Activated T-cell treated with anti-CD3 and anti-CD28 coated beads for 24 hours (primary cell): ENCODE measurements at regions not wholly inside any gene's neighbourhood (a gene's known extent, or its start where the extent isn't known, plus 50 kb on each side); places are given as distances from the start of the nearest gene placed in this dataset.

Source experiments
- DNase-seq: peaks from one replicate; pipeline ENCODE4 v3.0.0-alpha.2; 2020; ENCODE audit warnings: low read depth

GRCh38 chr3:40817017-40817416 lies 292.3 kb downstream of the ZNF621 start:
- no peak for DNase-seq

GRCh38 chr3:40821315-40821714 lies 296.6 kb downstream of the ZNF621 start:
- DNase-seq = no peak

DNA sequence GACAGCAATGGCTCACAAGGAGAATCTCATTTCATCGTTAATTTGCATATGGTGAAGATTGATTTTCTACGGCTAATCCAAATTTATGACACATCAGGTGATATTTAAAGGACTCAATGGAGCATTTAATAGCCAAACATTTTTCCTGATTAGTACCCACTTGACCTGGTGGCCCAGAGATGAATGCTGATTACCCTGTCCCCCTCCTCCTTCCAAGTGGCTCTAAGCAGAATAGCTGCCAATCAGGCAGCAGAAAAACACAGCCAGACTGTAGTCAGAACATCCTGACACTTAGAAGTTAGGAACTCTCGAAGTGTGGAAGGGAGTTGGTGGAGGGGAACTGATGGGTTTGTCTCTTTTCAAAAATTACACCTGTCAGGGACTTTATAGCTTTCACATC lies 302.5 kb downstream of the ZNF621 start:
- no peak for DNase-seq

DNA sequence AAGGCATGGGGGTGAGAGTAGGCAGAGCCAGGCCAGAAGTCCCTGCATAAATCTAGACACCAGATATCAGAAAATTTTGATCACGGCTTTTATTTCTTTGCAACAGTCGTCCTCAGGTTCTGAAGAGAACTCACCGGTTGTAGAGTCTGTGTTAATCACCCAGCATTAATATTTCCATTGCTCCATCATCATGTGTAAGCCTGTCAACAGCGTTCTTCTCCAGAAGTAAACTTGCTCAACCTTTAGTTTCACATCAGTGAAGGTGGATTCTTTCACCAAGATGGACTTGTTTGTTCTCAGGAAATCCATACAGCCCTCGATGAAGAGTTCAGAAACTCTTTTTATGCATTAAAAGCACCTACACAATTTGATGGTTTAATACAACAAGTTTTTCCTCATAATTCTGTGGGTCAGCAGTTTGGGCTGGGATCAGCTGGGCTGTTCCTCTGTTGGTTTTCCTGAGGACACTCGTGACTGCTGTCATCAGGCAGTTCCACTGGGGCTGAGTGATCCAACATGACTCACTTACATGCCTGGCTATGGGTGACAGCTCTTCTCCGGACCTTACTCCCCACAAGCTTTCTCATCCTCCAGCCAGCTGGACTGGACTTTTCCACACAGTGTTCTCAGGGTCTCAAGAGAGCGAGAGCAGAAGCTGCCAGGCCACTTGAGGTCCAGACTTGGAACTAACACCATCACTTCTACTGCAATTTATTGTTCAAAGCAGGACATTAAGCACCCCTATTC lies 303.4 kb downstream of the ZNF621 start:
- no peak for DNase-seq

GRCh38 chr3:40828741-40829415 lies 304.1 kb downstream of the ZNF621 start:
- DNase-seq = no peak

GRCh38 chr3:40829876-40830275 lies 305.1 kb downstream of the ZNF621 start:
- DNase-seq = no peak

GRCh38 chr3:40837300-40837699 lies 312.5 kb downstream of the ZNF621 start:
- DNase-seq = no peak

DNA sequence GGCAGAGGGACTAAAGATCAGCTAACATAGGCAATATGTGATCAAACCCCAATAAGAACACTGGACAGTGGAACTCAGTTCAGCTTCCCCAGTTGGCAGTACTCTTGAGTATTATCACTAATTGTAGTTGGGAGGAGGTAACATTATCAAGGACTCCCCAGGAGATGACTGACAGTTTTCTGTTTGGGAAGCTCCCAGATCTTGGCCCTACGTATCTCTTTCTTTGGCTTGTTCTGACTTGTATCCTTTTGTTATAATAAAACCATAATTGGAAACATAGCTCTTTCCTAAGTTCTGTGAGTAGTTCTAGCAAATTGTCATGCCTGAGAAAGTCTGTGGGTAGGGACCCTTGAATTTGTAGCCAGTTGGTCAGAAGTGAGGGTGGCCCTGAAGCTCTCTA lies 316.4 kb downstream of the ZNF621 start:
- DNase-seq = no peak

DNA sequence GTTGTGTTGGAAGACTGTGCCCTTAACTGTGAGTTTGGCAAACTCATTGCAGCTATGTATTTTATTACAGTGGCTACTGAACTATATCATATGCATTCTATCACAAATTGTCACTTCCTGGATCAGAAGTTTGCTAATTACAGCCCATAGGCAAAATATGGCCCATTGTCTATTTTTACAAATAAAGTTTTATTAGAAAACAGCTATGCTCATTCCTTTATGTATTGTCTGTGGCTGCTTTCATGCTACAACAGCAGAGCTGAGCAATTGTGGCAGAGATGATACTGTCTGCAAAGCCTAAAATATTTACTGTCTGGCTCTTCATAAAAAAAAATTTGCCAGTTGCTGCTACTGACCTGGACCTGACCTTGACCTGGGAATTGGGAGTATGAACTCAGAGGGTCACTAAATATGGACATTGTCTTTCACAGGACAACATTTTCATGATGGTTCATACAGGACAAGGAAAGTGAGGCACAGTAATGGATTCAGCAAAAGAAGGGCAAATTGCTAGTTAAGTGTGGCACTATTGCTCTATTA lies 316.9 kb downstream of the ZNF621 start:
- no peak for DNase-seq

DNA sequence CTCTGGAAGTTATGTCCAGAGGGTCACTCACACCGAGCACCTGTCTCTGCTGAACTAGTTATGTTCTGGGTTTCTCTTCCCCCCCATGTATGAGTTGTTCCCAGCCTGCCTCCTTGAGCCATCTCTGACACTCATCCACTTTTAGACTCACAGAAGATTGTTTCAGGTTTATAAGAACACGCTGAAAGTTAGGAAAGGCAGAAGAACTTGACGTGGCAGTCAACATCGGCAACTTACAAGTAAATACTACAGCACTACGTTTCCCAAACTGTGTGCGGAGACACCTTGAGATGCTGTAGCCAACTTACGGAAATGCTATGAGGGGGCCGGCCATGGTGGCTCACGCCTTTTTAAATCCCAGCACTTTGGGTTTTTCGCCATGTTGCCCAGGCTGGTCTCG lies 318.0 kb downstream of the ZNF621 start:
- no peak for DNase-seq

- no peak for DNase-seq
Measured at GRCh38 chr3:40843208-40843624, 318.5 kb downstream of the ZNF621 start.

- no peak for DNase-seq
Measured at GRCh38 chr3:40843851-40844548, 319.2 kb downstream of the ZNF621 start.

GRCh38 chr3:40844896-40845295 lies 320.1 kb downstream of the ZNF621 start:
- no peak for DNase-seq

GRCh38 chr3:40845447-40845846 lies 320.7 kb downstream of the ZNF621 start:
- DNase-seq = no peak

GRCh38 chr3:40845916-40846315 lies 321.2 kb downstream of the ZNF621 start:
- no peak for DNase-seq

DNA sequence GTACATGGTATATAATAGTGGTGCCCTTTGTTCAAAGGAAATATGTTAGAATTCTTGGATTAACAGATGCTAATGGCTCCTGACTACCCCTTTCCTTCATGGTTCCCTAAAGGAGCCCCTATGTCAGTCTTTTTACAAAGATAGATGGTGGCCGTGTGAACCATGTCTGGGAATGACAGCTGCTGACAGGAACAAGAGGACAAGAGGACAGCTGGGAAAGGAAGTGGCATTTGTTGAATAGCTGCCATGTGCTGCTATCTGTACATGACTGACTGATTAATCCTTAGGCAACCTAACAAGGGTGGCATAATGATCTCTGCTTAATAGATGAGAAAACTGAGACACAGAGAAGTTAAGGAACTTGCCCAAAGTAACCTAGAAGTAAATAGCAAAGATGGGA lies 321.7 kb downstream of the ZNF621 start:
- no peak for DNase-seq

DNA sequence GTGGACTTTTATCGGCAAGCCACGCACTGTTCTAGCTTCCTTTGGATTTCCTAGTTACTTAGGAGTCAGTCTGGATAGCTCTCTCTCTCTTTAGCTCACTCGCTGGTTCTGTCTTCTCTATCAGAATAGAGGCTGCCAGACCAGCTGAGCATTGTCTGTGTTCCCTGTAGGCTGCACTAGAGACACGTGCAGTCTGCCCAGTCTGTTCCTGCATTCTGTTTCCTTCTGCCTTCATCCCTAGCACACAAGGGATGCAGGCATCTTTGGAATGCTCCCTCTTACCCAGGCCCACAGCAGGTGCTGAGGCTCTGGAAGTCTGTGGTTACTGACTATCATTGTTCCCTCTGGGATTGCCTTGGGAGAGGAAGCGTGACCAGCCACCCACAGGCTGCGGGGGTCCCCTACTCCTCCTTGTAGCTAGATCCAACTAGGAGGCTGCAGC lies 322.8 kb downstream of the ZNF621 start:
- DNase-seq = no peak

DNA sequence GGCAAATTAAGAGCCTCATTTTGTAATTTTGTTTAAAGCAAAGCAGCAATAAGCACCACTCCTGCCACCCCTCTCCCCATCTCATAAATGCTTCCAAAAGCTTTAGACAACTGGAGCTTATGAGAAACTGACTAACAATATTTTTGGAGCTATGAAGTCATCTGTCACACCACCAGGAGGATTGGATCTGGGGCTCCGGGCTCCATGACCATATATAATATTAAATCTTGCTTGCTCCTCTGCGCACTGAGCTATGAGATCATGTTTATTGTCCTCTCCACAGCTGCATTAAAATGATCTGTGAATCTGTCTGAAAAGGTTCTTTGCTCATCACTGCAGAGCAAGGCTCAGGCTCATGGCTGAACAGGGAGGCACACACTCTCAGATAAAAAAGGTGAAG lies 323.7 kb downstream of the ZNF621 start:
- DNase-seq = no peak

- DNase-seq = no peak
Measured at GRCh38 chr3:40850861-40851260, 326.1 kb downstream of the ZNF621 start.

DNA sequence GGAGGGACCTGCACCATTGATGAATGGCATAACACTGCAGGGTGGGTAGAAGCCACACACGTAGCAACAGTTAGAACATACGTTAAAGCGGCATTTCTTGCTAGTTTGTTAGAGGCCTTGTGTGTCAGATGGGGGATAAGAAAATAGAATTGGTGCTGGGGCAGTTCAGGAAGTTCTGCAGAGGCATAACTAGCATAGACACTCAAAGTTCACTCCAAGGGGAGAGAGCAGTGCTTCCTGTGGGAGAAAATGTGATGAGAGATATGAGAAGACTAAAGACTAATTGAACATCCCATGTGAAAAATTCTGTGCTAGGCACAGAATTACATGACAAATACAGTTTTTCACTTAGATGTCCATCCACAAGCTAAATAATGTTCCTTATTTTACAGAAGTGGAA lies 327.1 kb downstream of the ZNF621 start:
- no peak for DNase-seq

DNA sequence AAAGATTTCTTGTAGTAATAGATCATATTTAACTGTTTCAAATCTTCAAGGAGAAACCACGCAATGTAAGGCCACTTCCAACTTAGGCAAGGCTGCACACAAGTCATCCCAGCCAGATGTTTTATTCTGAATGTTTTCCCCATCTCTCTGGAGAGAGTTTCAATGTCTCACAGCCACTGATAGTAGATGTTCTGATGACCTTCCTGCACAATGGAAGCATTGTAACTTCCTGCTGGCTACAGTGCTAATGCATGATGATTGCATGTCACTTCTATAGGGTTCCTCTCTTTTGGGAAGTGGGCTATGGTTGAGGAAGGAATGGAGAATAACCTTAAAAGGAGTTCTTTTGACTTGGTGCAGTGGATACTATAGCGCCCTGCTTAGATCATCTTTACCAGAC lies 328.0 kb downstream of the ZNF621 start:
- DNase-seq = no peak

- no peak for DNase-seq
Measured at GRCh38 chr3:40853474-40853873, 328.7 kb downstream of the ZNF621 start.

- DNase-seq = no peak
Measured at GRCh38 chr3:40855871-40856270, 331.1 kb downstream of the ZNF621 start.
